ENCODE measurements at regions not wholly inside any gene's neighbourhood (a gene's known extent, or its start where the extent isn't known, plus 50 kb on each side); places are given as distances from the start of the nearest gene placed in this dataset.
"Not testable (repeated sequence)": the region's sequence is repeated elsewhere in the genome, so short reads cannot be mapped to it uniquely, and the experiment has no call there.

DNA sequence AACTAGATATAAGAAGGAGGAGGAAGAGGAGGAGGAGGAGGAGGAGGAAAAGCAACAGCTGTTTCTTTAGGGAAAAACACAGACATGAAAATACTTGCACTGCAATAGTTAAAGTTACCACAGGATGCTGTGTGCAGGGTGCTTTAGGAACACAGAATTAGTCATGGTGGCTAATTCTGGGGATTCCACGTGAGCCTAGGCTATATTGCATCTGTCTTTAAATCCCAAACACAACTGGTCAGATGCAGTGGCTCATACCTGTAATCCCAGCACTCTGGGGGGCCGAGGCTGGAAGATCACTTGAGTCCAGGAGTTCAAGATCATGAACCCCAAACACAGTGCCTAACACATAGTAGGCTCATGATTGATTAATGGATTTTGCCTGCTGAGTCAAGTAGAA is 155.3 kb upstream of the C16orf82 start:
- DNase-seq = no peak

DNA sequence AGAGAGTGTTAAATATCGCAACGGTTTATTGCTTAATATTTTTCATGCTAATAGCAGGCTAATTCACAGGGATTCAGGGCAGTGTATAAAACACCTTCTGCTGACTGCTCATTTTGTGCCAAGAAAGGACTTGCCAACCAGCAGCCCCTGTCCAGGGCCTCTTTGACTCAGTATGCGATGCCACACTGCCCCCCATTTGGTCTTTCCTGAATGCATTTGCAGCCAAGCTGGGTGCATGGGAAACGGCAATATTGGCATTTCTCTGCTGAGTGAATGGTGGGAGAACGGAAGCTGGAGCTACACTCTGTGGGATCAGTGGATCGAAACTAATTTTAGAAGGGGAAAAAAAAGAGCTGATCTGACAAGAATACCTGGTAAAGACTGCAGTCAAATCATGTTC is 152.9 kb upstream of the C16orf82 start:
- peak; percentile 19 for DNase-seq

DNA sequence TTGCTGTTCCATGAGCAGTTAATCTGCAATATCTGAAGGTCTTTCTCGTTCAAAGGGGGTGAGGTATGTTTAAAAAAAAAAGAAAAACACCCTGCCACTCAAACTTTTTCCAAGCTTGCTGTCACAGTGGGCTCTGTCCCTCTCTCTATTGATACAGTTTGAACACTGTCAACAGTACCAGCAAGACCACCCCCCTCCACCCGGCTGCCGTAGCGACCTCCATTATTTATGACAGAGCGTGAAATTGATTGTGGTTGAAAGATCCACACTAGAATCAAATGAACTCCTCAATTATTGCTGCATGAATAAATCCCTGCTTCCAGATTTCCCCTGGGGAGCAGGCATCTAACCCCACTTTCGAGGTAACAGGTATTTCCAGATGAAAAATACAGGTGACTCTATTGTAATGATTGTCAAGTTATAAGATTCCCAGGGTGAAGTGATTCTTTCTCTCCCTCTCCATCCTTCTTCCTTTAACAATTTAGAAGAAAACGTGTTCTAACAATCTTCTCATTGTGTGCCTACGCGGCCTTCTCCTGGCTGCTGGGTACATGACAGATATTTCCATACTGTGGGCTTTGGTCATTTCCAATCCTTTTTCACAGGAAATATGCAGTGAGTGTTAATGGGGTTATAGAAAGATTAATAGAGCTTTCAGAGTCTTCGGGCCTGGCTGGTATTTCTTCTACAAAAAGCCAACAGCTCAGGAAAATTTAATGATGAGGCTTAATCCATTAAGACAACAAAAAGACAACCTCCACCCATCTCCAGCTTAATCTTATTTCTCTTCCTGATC is 135.7 kb upstream of the C16orf82 start:
- DNase-seq = no peak

DNA sequence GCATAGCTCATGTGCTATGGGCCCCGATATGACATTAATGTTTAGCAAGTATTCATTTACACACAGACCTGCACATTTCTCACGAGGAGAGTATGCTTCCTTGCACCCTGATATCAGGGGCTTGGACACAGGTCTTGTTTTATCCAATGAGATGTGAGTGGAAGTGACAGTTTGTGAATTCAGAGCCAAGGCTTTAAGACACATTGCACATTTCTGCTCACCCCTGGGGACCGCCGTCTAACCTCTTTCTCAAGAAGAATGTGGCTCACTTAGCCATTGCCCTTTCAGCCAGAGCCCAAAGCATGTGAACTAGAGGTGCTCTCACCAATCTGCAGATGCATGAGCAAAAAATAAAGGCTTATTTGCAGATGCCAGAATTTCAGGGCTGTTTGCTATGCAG is 116.1 kb upstream of the C16orf82 start:
- DNase-seq = no peak

DNA sequence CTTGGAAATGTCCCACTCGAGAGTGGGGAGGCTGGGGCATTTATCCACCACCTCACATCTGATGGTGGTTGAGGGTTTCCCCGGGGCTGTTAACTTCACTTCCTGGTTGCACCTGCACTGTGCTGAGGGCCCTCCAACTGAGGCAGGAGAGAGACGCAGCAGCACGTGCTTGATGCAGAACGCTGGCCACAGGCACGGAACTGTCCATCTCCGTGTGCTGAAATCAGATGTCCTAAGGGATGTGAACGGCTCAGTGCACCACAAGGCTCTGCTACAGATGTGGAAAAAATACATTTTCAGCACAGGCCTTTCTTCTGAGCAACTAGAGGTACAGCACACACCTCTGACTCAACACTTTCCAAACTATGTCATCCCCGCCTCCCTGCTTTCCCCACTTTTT is 114.8 kb upstream of the C16orf82 start:
- no peak for DNase-seq

DNA sequence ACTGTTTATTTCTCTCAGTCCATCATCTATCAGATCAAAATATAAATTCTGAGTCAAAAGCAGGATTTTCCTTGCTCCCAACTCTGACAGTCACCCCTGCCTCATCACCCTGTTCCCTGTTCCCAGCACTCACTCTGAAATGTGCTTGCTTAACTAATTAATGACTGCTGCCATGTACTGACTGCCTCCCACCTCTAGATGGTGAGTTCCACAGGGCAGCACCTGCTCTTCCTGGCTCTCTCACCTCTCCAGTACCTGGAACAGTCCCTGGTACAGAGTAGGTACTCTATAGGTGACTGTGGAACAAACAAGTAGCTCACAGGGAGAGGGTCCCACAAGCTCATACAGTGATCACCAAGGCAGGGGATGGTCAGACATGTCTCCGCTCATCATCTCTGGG is 114.3 kb upstream of the C16orf82 start:
- DNase-seq = no peak

DNA sequence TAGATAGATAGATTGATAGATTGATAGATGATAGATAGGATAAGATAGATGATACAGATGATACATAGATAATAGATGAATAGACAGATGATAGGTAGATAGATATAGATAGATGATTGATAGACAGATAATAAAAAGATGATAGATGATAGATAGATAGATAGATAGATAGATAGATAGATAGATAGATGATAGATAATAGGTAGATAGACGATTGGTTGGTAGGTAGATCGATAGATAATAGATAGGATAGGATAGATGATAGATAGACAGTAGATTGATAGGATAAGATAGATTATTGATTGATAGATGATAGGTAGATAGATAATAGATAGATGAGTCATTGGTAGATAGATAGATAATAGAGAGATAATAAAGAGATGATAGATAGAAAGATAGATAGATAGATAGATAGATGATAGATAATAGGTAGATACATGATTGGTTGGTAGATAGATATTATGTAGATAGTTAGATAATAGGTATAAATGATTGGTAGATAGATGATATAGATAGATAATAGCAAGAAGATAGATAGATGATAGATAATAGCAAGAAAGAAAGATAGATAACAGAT is 109.4 kb upstream of the C16orf82 start:
- no peak for DNase-seq

DNA sequence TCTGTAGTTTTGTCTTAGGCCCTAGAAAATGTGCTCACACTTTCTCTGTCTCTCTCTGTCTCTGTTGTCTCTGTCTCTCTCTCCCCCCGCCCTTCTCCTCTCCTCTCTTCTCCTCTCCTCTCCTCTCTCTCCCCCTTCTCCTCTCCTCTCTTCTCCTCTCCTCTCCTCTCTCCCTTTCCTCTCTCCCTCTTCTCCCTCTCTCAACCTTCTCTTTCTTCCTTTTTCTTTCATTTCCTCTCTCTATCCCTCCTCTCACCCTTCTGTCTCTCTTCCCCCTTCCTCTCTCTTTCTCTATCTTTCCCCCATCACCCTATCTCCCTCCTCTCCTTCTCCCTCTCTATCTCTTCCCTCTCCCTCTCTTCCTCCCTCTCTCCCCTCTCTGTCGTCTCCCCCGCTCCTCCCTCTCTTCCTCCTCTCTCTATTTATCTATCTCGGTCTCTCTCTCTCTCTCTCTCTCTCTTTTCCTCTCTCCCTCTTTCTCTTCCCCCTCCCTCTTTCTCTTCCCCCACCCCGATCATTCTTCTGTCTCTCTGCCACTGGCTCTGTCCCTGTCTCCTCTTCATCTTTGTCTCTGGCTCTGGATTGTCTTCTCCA is 107.2 kb upstream of the C16orf82 start:
- DNase-seq = no peak

DNA sequence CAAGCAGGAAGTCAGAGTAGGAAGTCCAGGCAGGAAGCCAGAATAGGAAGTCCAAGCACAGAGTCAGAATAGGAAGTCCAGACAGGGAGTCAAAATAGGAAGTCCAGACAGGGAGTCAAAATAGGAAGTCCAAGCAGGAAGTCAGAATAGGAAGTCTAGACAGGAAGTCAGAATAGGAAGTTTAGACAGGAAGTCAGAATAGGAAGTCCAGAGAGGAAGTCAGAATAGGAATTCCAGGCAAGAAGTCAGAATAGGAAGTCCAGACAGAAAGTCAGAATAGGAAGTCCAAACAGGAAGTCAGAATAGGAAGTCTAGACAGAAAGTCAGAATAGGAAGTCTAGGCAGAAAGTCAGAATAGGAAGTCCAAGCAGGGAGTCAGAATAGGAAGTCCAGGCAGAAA is 105.3 kb upstream of the C16orf82 start:
- no peak for DNase-seq

DNA sequence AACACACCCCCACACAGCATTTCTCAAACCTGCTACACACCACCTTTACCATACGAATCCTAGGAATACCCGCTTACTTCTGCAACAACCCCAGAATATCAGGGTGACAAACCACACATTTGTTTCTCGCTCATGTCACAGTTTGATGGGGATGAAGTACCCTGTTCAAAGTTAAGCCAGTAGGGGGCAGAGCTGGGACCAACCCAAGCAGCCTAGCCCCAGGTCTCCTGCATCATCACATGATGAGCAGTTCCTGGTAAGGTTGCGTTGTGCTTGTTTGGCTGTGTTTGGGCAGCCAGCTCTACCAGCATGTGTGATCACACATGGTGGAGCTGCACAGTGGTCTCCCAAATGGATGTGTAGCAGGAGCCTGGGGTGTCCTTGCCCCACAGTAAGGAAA is 103.6 kb upstream of the C16orf82 start:
- no peak for DNase-seq

DNA sequence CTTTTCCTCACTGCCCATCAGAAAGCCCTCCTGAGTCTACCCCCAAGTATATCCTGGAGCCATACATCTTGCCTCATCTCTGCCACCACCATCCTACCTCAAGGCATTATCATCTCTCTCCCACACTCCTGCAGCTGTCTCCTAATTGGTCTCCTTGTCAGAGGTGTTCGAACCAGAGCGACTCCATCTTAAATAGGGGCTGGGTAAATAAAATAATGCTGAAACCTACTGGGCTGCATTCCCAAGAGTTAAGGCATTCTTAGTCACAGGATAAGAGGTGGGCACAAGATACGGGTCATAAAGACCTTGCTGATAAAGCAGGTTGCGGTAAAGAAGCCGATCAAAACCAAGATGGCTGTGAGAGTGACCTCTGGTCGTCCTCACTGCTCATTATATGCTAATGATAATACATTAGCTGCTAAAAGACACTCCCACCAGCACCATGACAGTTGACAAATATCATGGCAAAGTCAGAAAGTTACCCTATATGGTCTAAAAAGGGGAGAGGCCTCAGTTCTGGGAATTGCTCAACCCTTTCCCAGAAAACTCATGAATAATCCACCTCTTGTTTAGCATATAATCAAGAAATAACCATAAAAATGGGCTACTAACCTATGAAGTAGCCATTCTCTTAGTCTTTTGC is 97.0 kb upstream of the C16orf82 start:
- DNase-seq = no peak

DNA sequence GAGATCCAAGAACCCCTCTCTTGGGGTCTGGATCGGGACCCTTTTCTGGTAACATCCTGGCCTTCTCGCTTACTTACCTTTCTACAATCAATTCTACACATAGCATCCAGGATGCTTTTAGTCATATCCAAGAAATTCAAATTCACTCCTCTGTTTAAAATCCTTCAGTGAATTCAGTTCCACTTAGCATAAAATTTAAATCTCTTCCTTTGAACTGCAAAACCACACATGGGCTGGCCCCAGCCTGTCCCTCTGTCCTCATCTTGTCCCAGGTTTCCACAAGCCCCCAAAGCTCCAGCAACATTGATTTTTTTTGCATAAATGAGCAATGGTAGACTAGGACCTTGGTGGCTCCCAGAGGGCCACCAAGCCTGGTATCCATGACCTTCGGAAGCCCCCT is 96.4 kb upstream of the C16orf82 start:
- no peak for DNase-seq

DNA sequence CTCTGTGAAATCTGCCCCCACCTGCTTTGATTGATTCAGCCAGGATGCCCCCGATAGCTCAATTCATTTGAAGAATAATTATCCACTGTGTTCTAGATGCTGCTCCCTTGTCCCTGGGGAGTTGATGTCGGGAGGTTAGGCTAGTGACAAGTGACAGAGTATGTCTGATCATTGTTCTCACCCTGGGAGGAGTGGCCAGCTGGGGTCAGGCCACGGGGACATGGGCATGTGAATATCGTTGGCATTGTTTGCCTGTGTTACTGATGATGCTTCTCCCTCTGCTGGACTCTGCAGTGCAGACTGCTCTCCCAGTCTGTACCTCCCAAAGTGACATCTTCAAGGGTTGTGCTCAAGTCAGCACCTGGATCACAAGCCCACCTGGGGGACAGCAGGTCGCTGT is 89.9 kb upstream of the C16orf82 start:
- DNase-seq = no peak

DNA sequence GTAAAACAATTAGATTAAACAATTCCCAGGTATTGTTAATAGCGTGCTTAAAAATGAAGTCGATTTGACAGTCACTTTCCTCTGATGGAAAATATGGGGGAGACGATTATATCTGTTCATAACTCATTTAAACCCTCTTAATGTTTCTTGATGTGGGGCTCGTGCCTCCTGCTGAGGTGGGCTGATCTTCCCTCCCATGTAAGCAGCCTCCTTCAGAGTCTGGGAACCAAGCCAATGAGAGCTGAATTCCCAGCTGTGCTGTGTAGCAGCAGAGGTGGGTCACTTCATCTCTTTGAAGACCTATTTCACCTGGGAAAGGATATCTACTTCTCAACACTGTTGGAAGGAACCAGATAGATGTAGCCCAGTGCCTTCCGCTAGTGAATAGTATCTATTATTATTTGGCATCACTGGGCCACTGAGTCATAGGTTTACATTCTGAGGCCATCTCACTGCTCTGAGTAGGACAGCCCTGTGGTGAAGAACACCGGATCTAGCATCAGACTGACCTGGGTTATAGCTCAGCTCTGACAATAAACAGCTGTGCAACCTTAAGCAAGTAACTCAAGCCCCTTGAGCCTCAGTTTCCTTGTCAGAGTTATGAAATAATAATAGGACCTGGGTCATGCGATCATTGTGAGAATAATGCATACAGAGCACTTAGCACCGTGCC is 85.3 kb upstream of the C16orf82 start:
- DNase-seq = no peak

DNA sequence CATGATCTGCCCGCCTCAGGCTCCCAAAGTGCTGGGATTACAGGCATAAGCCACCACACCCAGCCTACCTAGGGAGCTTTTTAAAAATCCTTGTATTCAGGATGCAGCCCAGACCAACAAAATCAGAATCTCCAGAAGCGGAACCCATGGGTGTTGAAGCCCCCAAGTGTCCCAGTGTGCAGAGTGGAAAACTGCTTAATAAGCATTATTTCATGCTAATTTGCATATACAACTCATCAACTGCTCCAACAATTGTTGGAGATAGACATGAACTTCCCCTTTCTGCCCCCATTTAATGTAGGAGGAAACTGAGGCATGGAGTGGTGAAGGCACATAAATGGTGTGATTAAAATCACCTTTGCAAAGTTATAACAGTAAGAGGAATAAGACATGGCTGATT is 84.3 kb upstream of the C16orf82 start:
- no peak for DNase-seq

DNA sequence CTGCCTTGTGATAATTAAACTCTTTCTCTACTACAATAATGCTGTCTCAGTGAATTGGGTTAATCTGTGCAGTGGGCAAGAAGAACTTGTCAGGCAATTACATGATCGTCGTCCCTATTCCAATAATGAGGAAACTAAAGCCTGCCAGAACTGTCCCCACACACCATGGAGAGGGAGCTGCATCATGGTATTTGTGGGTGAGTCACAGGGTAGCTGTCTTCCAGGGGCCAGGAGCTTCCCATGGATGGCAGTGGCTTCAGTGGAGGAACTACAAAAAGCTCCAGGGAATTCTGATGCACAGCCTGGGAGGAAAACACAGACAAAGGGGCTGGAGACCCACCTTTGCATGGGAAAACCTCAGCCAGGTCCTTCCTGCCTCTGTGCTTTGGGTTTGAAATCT is 83.3 kb upstream of the C16orf82 start:
- DNase-seq = no peak

DNA sequence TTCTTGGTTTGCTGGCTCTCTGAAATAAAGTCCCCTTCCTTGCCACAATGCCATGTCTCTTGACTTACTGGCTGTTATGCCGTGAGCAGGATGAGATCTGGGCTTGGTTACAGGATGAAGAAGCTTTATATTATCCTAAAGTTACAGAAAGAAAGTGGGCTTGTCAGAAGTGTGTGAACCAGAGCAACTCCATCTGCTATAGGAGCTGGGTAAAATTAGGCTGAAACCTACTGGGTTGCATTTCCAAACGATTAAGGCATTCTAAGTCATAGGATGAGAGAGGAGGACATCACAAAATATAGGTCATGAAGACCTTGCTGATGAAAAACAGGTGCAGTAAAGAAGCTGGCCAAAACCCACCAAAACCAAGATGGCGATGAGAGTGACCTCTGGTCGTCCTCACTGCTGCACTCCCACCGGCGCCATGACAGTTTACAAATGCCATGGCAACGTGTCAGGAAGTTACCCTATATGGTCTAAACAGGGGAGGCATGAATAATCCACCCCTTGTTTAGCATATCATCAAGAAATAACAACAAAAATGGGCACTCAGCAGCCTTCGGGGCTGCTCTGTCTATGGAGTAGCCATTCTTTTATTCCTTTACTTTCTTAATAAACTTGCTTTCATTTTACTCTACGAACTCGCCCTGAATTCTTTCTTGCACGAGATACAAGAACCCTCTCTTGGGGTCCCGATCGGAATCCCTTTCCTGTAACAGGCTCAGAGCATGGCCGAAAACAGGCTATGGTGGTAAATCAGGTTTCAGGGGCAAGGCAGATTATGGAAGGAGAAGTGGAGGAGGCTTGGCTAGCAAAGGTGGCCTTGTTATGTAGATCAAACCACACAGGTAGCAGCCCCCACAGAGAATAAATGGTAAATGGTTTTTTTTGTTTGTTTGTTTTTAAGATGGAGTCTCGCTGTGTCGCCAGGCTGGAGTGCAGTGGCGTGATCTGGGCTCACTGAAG is 81.3 kb upstream of the C16orf82 start:
- no peak for DNase-seq

DNA sequence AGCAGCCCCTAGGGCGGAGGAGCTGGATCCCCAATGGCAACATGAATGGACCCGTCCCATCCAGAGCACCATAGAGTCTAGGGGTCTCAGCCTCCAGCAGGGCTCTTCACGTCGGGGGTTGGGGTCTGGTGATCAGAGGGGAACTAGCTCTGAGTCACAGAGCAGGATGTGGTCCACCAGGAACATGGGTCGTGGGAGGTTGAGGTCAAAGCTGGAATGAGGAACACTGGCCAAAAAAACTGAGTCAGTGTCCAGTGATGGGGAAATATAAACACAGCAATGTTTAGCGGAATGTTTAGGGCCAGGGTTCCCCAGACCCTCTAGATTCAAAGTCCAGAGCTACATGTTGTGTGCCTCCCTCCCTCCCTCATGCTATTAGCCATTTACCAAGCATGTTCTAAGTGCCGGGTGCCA is 79.1 kb upstream of the C16orf82 start:
- DNase-seq = no peak

DNA sequence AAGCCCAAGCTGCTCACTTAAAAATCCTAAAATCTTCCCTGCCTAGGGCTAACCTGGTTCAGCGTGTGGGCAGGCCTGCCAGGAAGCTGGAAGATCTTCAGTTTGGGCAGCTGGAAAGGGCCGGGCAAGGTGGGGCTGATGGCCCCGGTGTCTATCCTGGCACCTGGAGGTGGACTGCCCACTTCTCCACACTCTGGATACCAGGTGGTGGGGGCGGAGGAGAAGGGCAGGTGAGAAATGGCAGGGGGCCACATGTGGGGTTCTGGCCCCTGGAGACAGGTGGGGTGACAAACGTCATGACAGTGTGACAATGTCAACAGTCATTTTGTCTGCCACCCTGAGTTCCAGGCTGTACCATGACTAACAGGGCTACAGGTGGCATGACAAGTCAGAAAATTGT is 78.5 kb upstream of the C16orf82 start:
- no peak for DNase-seq

DNA sequence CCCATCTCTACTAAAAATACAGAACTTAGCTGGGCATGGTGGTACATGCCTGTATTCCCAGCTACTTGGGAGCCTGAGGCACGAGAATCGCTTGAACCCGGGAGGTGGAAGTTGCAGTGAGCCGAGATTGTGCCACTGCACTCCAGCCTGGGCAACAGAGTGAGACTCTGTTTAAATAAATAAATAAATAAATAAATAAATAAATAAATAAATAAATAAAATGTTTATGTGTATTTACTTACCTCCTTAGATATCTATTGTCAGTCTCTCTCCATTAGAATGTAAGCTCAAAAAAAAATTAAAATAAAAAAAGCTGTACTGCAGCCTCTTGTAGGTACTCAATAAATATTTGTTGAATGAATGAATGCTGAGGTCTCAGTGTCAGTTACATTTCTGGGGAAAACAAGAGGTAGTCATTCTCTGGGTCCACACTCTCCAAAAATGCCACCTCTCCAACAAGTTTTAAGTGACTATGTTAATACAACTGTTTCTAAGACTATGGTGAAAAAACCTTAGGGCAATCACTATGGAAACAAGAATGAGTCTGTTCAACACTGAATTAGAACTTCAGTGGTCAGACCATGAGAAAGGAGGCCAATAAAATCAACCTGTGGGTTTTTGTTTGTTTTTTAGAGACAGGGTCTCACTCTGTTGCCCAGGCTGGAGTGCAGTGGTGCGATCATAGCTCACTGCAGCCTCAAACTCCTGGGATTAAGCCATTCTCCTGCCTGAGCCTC is 76.2 kb upstream of the C16orf82 start:
- not testable (repeated sequence) for DNase-seq

DNA sequence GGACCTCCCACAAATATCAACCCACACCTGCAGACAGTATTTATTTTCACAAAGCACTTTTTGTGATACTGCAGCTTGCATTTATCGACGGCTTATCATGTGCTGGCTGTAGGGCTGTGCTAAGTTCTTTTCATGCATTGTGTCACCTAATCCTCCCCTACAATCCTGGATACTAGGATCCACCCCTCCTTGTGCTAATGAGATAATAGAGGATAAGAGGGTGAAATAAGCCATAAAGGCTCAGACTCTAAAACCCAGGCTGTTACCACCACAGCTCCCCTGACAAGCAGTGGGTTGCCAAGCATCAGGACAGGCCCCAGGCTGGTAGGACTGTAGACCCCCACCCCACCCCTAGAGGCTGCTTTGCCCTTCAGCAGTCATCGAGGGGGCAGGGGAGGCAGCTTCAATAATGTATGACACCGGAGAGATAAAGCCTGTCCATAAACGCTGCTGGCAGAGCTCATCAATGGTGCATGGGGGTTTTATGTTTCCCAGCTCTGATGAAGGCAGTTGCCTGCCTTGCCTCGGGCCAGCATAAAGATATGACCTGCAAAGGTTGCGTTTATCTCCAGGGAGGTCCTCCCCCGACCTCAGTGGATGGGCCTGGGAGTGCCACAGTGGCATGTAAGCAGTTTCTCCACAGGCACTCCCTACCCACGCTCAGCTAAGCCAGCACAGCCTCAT is 73.9 kb upstream of the C16orf82 start:
- DNase-seq = no peak

Measured in femur (tissue), 1 donor.